ENCODE measurements at regions not wholly inside any gene's neighbourhood (a gene's known extent, or its start where the extent isn't known, plus 50 kb on each side); places are given as distances from the start of the nearest gene placed in this dataset.

DNA sequence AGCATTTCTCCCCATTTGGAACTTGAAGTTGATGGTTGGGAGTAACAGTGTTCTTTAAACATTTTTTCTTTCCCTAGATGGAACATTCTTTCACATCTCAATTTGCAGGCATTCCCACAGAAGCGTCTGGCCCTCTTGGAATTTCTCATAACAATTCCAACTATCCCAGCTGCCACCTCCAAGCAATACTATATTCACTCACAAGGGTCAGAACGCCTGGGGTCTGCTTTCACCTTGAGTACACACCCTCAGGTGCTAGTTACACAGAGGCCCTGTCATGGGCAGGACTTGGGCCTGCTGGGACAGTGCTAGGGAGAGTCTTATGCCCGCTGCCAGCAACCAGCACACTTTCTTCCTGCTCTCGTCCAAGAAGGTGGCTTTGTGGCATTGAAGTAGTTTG, 136.5 kb downstream of the JCAD start:
- H3K27ac Mint-ChIP-seq: no peak overlapping the region
- ChIA-PET CTCF (no interaction called here), POLR2A (no interaction called here)
- H3K27me3 Mint-ChIP-seq (ENCODE audit: low read depth): peaks cover 9% of the 10 kb centered on the region
- no peaks in the 10 kb centered on the region for H3K4me1 Mint-ChIP-seq (ENCODE audit: low read depth)
- no peak for DNase-seq
- H3K36me3 Mint-ChIP-seq (ENCODE audit: low read depth): no peaks in the 10 kb centered on the region
- ATAC-seq: no peak
- H3K4me3 Mint-ChIP-seq: no peak overlapping the region
- no peaks in the 10 kb centered on the region for H3K9me3 Mint-ChIP-seq (ENCODE audit: insufficient read depth)

DNA sequence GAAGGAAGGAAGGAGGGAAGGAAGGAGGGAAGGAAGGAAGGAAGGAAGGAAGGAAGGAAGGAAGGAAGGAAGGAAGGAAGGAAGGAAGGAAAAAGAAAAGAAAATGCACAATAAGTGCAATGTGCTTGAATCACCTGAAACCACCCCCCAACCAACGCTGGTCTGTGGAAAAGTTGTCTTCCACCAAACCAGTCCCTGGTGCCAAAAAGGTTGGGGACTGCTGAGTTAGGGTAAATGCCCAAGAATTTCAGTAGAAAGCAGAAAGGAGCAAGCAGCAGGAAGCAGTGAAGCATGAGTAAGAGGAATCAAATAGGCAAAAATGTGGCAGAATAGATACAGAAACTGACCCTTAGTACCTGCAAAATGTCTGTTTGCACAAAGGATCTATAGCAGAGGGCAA, 137.2 kb downstream of the JCAD start:
- Mint-ChIP-seq H3K36me3 (ENCODE audit: low read depth) (no peaks in the 10 kb centered on the region), H3K4me1 (ENCODE audit: low read depth) (no peaks in the 10 kb centered on the region), H3K4me3 (no peak overlapping the region), H3K27me3 (ENCODE audit: low read depth) (peaks cover 9% of the 10 kb centered on the region), H3K27ac (no peak overlapping the region), H3K9me3 (ENCODE audit: insufficient read depth) (no peaks in the 10 kb centered on the region)
- CTCF ChIA-PET: no interaction called here
- no peak for DNase-seq
- no peak for ATAC-seq
- POLR2A ChIA-PET: no interaction called here

GRCh38 chr10:29921071-29921446, 138.3 kb downstream of the JCAD start:
- CTCF ChIA-PET: no interaction called here
- POLR2A ChIA-PET: no interaction called here
- no peaks in the 10 kb centered on the region for H3K4me1 Mint-ChIP-seq (ENCODE audit: low read depth)
- DNase-seq (no peak), ATAC-seq (no peak)
- H3K4me3 Mint-ChIP-seq: no peak overlapping the region
- peaks cover 9% of the 10 kb centered on the region for H3K27me3 Mint-ChIP-seq (ENCODE audit: low read depth)
- no peaks in the 10 kb centered on the region for H3K9me3 Mint-ChIP-seq (ENCODE audit: insufficient read depth)
- H3K36me3 Mint-ChIP-seq (ENCODE audit: low read depth): no peaks in the 10 kb centered on the region
- no peak overlapping the region for H3K27ac Mint-ChIP-seq

GRCh38 chr10:29920408-29921070, 138.8 kb downstream of the JCAD start:
- Mint-ChIP-seq H3K9me3 (ENCODE audit: insufficient read depth) (no peaks in the 10 kb centered on the region), H3K4me3 (no peak overlapping the region), H3K27ac (no peak overlapping the region), H3K27me3 (ENCODE audit: low read depth) (peaks cover 9% of the 10 kb centered on the region), H3K4me1 (ENCODE audit: low read depth) (no peaks in the 10 kb centered on the region), H3K36me3 (ENCODE audit: low read depth) (no peaks in the 10 kb centered on the region)
- ChIA-PET POLR2A (no interaction called here), CTCF (no interaction called here)
- no peak for DNase-seq
- no peak for ATAC-seq

DNA sequence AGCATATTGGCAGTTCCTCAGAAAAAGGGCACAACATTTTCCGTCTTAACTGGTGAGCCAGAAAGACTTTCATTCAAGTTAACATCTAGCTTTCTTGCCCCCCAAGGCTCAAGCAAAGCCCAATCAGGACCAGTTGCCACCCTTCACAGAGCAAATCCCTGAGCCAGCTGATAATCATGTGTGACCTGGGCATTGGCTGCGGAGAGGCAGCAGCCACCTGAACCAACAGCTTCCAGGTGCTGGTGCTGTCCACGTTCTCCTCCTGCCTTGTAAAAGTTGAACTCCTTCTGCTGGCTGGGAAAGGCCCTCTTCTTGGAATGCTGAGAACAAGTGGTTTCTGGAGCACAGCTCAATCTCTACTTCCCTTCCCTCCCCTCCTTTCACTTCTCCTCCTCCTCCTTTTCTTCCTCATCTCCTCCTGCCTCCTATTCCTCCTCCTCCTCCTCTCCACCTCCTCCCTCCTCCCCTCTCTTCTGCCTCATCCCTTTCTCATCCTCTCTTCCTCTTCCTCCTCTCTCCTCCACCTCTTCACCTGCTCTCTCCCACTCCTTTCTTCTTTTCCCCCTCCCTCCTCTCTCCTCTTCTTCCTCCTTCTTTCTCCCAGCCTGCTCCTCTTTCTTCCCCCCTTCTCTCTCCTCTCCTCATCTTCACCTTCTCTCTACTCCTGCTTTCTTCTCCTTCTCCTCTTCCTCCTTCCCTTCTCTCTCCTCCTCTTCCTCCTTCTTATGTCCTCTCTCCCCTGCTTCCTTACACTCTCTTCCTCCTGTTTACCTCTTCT, 140.6 kb downstream of the JCAD start:
- POLR2A ChIA-PET: no interaction called here
- H3K27me3 Mint-ChIP-seq (ENCODE audit: low read depth): peaks cover 9% of the 10 kb centered on the region

DNA sequence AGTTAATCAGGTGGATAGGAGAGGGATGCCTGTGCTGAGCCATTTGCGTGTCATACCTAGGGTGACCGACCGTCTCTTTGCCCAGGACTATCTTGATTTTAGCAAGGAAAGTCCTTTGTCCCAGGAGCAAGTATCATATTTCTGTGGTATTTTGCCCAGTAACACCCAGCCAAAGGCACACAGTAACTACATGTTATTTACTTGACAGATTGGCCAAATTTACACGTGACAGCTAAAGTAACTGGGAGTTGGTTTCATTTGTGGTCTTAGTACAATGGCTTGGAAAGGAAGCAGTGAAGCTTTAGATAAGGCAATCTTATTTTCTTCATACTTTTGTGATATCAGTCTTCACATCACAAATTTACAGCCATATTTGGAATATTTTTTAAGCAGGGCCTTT, 142.1 kb downstream of the JCAD start:
- Mint-ChIP-seq H3K4me1 (ENCODE audit: low read depth) (no peaks in the 10 kb centered on the region), H3K27me3 (ENCODE audit: low read depth) (peaks cover 9% of the 10 kb centered on the region), H3K27ac (no peak overlapping the region), H3K9me3 (ENCODE audit: insufficient read depth) (no peaks in the 10 kb centered on the region), H3K36me3 (ENCODE audit: low read depth) (no peaks in the 10 kb centered on the region), H3K4me3 (no peak overlapping the region)
- POLR2A ChIA-PET: no interaction called here
- ATAC-seq: no peak
- no peak for DNase-seq
- CTCF ChIA-PET: no interaction called here

More for the DNA sequence above, 140.6 kb downstream of the JCAD start:
- Mint-ChIP-seq H3K27ac (no peak overlapping the region), H3K4me1 (ENCODE audit: low read depth) (no peaks in the 10 kb centered on the region), H3K36me3 (ENCODE audit: low read depth) (no peaks in the 10 kb centered on the region), H3K9me3 (ENCODE audit: insufficient read depth) (no peaks in the 10 kb centered on the region), H3K4me3 (no peak overlapping the region)
- ATAC-seq (no peak), DNase-seq (no peak)
- CTCF ChIA-PET: no interaction called here

GRCh38 chr10:29916669-29917068, 142.7 kb downstream of the JCAD start:
- Mint-ChIP-seq H3K9me3 (ENCODE audit: insufficient read depth) (no peaks in the 10 kb centered on the region), H3K4me3 (no peak overlapping the region), H3K27ac (no peak overlapping the region), H3K36me3 (ENCODE audit: low read depth) (no peaks in the 10 kb centered on the region), H3K27me3 (ENCODE audit: low read depth) (peaks cover 9% of the 10 kb centered on the region), H3K4me1 (ENCODE audit: low read depth) (no peaks in the 10 kb centered on the region)
- CTCF ChIA-PET: interaction anchor here (1.1 kb wide), 1 partner anchor 82 kb away, joined by 3 read pairs; no protein-coding TSS in a partner anchor
- DNase-seq (no peak), ATAC-seq (no peak)
- POLR2A ChIA-PET: no interaction called here

GRCh38 chr10:29914986-29915785, 144.2 kb downstream of the JCAD start:
- CTCF ChIA-PET: interaction anchor here (0.7 to 1.1 kb wide), 2 partner anchors 18 to 84 kb away, joined by 3 read pairs; no protein-coding TSS in a partner anchor
- Mint-ChIP-seq H3K9me3 (ENCODE audit: insufficient read depth) (no peaks in the 10 kb centered on the region), H3K4me1 (ENCODE audit: low read depth) (no peaks in the 10 kb centered on the region), H3K36me3 (ENCODE audit: low read depth) (no peaks in the 10 kb centered on the region), H3K27ac (no peak overlapping the region), H3K4me3 (no peak overlapping the region), H3K27me3 (ENCODE audit: low read depth) (peaks cover 10% of the 10 kb centered on the region)
- POLR2A ChIA-PET: no interaction called here
- DNase-seq: no peak
- no peak for ATAC-seq

GRCh38 chr10:29908962-29909361, 150.4 kb downstream of the JCAD start:
- H3K4me1 Mint-ChIP-seq (ENCODE audit: low read depth): peaks cover 6% of the 10 kb centered on the region
- CTCF ChIA-PET: no interaction called here
- H3K27me3 Mint-ChIP-seq (ENCODE audit: low read depth): peaks cover 8% of the 10 kb centered on the region
- H3K4me3 Mint-ChIP-seq: no peak overlapping the region
- peaks cover 2% of the 10 kb centered on the region for H3K36me3 Mint-ChIP-seq (ENCODE audit: low read depth)
- POLR2A ChIA-PET: no interaction called here
- no peaks in the 10 kb centered on the region for H3K9me3 Mint-ChIP-seq (ENCODE audit: insufficient read depth)
- H3K27ac Mint-ChIP-seq: no peak overlapping the region
- ATAC-seq (no peak), DNase-seq (no peak)

GRCh38 chr10:29900865-29901264, 158.5 kb downstream of the JCAD start:
- no peak for DNase-seq
- Mint-ChIP-seq H3K9me3 (ENCODE audit: insufficient read depth) (no peaks in the 10 kb centered on the region), H3K36me3 (ENCODE audit: low read depth) (no peaks in the 10 kb centered on the region), H3K4me3 (no peak overlapping the region), H3K27me3 (ENCODE audit: low read depth) (peaks cover 10% of the 10 kb centered on the region), H3K27ac (no peak overlapping the region), H3K4me1 (ENCODE audit: low read depth) (no peaks in the 10 kb centered on the region)
- ATAC-seq: no peak
- ChIA-PET POLR2A (no interaction called here), CTCF (no interaction called here)

- Mint-ChIP-seq H3K27ac (no peak overlapping the region), H3K27me3 (ENCODE audit: low read depth) (peaks cover 11% of the 10 kb centered on the region), H3K4me1 (ENCODE audit: low read depth) (no peaks in the 10 kb centered on the region), H3K4me3 (no peak overlapping the region), H3K36me3 (ENCODE audit: low read depth) (no peaks in the 10 kb centered on the region), H3K9me3 (ENCODE audit: insufficient read depth) (no peaks in the 10 kb centered on the region)
- DNase-seq (no peak), ATAC-seq (no peak)
- ChIA-PET POLR2A (no interaction called here), CTCF (no interaction called here)
Measured at GRCh38 chr10:29897999-29898716, 161.2 kb downstream of the JCAD start.

- Mint-ChIP-seq H3K4me1 (ENCODE audit: low read depth) (no peaks in the 10 kb centered on the region), H3K27me3 (ENCODE audit: low read depth) (peaks cover 11% of the 10 kb centered on the region), H3K4me3 (no peak overlapping the region), H3K9me3 (ENCODE audit: insufficient read depth) (no peaks in the 10 kb centered on the region), H3K27ac (no peak overlapping the region), H3K36me3 (ENCODE audit: low read depth) (no peaks in the 10 kb centered on the region)
- POLR2A ChIA-PET: no interaction called here
- no peak for ATAC-seq
- DNase-seq: no peak
- CTCF ChIA-PET: interaction anchor here (0.9 kb wide), 1 partner anchor 17 kb away, joined by 3 read pairs; no protein-coding TSS in a partner anchor
Measured at GRCh38 chr10:29897430-29897829, 162.0 kb downstream of the JCAD start.

All from activated CD8-positive, alpha-beta T cell treated with anti-CD3 and anti-CD28 coated beads, Interleukin-2, amount 10 ng/mL, durations not matched to agents 7 days and 5 days (primary cell).